Mammary epithelial cell (primary cell): ENCODE measurements at regions not wholly inside any gene's neighbourhood (a gene's known extent, or its start where the extent isn't known, plus 50 kb on each side); places are given as distances from the start of the nearest gene placed in this dataset.

Source experiments
- CTCF ChIP-seq, 2 donors: IDR thresholded peaks in 1 of 2; conservative IDR thresholded peaks in 1 of 2; 2 replicates each; pipeline ENCODE4 v1.5.1; 2011 to 2012; ENCODE audit warnings: inconsistent platforms in 2 of 2, low read length in 2 of 2, mild to moderate bottlenecking in 2 of 2, control low read depth in 1 of 2, low read depth in 1 of 2; ENCODE audit not compliant: insufficient read depth in 1 of 2; ENCODE audit errors: extremely low read depth in 1 of 2
- EZH2 ChIP-seq: IDR thresholded peaks from 2 replicates; pipeline ENCODE4 v1.6.1; 2012; ENCODE audit warnings: low read length, inconsistent platforms, borderline replicate concordance

- TF ChIP-seq CTCF (conservative IDR thresholded peaks at IDR 0.05 in 1 of 2, IDR thresholded peaks at IDR 0.05 in 1 of 2; ENCODE audit: extremely low read depth in 1 of 2, insufficient read depth in 1 of 2, low read depth in 1 of 2, low read length in 2 of 2), result no peak
- no peak for TF ChIP-seq EZH2
Observed at GRCh38 chr14:31942166-31942841, 134.8 kb upstream of the ARHGAP5 start.
